HL-60 (cell line): ENCODE measurements at regions not wholly inside any gene's neighbourhood (a gene's known extent, or its start where the extent isn't known, plus 50 kb on each side); places are given as distances from the start of the nearest gene placed in this dataset.

Source experiments
- DNase-seq, 2 experiments: peaks; one replicate each; pipeline ENCODE4 v3.0.0-alpha.2; 2010 to 2020; ENCODE audit warnings: low read depth in 1 of 2, low spot score in 1 of 2
- H3K27ac ChIP-seq: fragments of 250-450 bp; sonication (Bioruptor Pico); replicated peaks from 2 replicates; pipeline ENCODE4 v1.5.1; 2020; ENCODE audit warnings: mild to moderate bottlenecking, moderate library complexity
- H3K27me3 ChIP-seq: fragments of 250-450 bp; sonication (Bioruptor Pico); 2 replicates; pipeline ENCODE4 v1.5.1; 2021; ENCODE audit warnings: mild to moderate bottlenecking, moderate library complexity; ENCODE audit not compliant: insufficient read depth, poor library complexity, severe bottlenecking
- H3K4me3 ChIP-seq: replicated peaks from 2 replicates; pipeline ENCODE4 v1.5.1; 2011; ENCODE audit warnings: mild to moderate bottlenecking, control low read depth, low read length; ENCODE audit not compliant: insufficient read depth
- CTCF ChIP-seq: IDR thresholded peaks from one replicate; pipeline ENCODE4 v1.5.1; 2011; ENCODE audit warnings: low read length, control low read depth, inconsistent platforms; ENCODE audit not compliant: insufficient read depth
- GABPA ChIP-seq: IDR thresholded peaks from 2 replicates; pipeline ENCODE4 v1.6.1; 2012; ENCODE audit warnings: low read depth
- POLR2AphosphoS5 ChIP-seq: IDR thresholded peaks from 2 replicates; pipeline ENCODE4 v1.6.1; 2012; ENCODE audit warnings: low read depth
- REST ChIP-seq: IDR thresholded peaks from 2 replicates; pipeline ENCODE4 v1.6.1; 2012; ENCODE audit warnings: low read depth; ENCODE audit not compliant: insufficient replicate concordance
- SPI1 ChIP-seq: IDR thresholded peaks from 2 replicates; pipeline ENCODE4 v1.6.1; 2012; ENCODE audit warnings: low read depth, mild to moderate bottlenecking, borderline replicate concordance

DNA sequence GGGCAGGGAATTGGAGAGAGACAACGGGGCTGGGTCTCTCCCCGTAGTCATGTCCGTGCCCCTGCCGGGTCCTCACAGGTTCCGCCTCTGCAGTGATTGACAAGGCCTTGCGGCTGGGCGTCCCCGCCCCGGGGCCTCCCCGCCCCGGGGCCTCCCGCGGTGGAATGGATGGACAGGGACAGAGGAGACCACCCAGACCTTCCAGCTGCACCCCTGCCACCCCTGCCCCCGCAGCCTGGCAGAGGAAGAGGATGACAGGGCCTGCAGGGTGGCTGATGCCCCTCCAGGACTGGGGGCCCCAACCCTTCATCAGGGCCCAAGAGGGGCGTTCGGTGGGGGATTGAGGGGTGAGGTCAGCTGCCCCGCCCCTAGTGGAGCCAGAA lies 216.4 kb upstream of the CIBAR2 start:
- Histone ChIP-seq H3K27me3 (peaks cover 10% of the 10 kb centered on the region), H3K4me3 (no peak overlapping the region), H3K27ac (no peak overlapping the region)
- no peak for DNase-seq
- TF ChIP-seq SPI1 (no peak), GABPA (no peak), CTCF (no peak), POLR2AphosphoS5 (no peak), REST (no peak)

- H3K4me3 ChIP-seq, result no peak overlapping the region
- H3K27ac ChIP-seq, result no peak overlapping the region
- TF ChIP-seq CTCF, result no peak
- no peak for TF ChIP-seq POLR2AphosphoS5
- TF ChIP-seq SPI1, result no peak
- no peak for TF ChIP-seq GABPA
- TF ChIP-seq REST, result no peak
- no peak for DNase-seq
- peaks cover 10% of the 10 kb centered on the region for H3K27me3 ChIP-seq
Observed at GRCh38 chr16:85329059-85329812, 217.0 kb upstream of the CIBAR2 start.

- Histone ChIP-seq H3K27me3 (peaks cover 17% of the 10 kb centered on the region), H3K4me3 (no peak overlapping the region), H3K27ac (no peak overlapping the region)
- TF ChIP-seq GABPA, result no peak
- 0 out of 2 replicates have a peak, but pooled peaks have one; percentile 4 for TF ChIP-seq SPI1
- TF ChIP-seq POLR2AphosphoS5, result no peak
- TF ChIP-seq REST, result no peak
- no peak for TF ChIP-seq CTCF
- no peak for DNase-seq
Observed at GRCh38 chr16:85330006-85330693, 217.9 kb upstream of the CIBAR2 start.
